Mesenchymal stem cell (in vitro differentiated cells and primary cell): ENCODE measurements at regions not wholly inside any gene's neighbourhood (a gene's known extent, or its start where the extent isn't known, plus 50 kb on each side); places are given as distances from the start of the nearest gene placed in this dataset.

Source experiments
- DNase-seq: peaks from one replicate; pipeline ENCODE4 v3.0.0-alpha.2; 2013
- H2AFZ ChIP-seq: one replicate; pipeline ENCODE4 v1.6.1; 2013; ENCODE audit warnings: low read depth, mild to moderate bottlenecking, control low read depth, inconsistent platforms, low read length, moderate library complexity
- H2AK5ac ChIP-seq: 2 replicates; pipeline ENCODE4 v1.6.1; 2013; ENCODE audit warnings: low read length, moderate library complexity, mild to moderate bottlenecking, inconsistent platforms; ENCODE audit not compliant: severe bottlenecking
- H2BK120ac ChIP-seq: one replicate; pipeline ENCODE4 v1.6.1; 2013; ENCODE audit warnings: low read depth, mild to moderate bottlenecking, inconsistent platforms, low read length, moderate library complexity
- H2BK12ac ChIP-seq, 2 experiments: one replicate each; pipeline ENCODE4 v1.6.1; 2013; ENCODE audit warnings: inconsistent platforms in 2 of 2, low read length in 2 of 2, mild to moderate bottlenecking in 2 of 2, moderate library complexity in 2 of 2, control low read depth in 1 of 2
- H2BK15ac ChIP-seq: one replicate; pipeline ENCODE4 v1.6.1; 2013; ENCODE audit warnings: mild to moderate bottlenecking, low read depth, inconsistent platforms; ENCODE audit not compliant: poor library complexity, severe bottlenecking
- H2BK5ac ChIP-seq: 2 replicates; pipeline ENCODE4 v1.6.1; 2013; ENCODE audit warnings: low read depth, mild to moderate bottlenecking, low read length, control low read depth, inconsistent platforms; ENCODE audit not compliant: poor library complexity, severe bottlenecking
- H3K14ac ChIP-seq, 2 experiments: one replicate each; pipeline ENCODE4 v1.6.1; 2013; ENCODE audit warnings: inconsistent platforms in 2 of 2, low read length in 2 of 2, control low read depth in 1 of 2, mild to moderate bottlenecking in 1 of 2, moderate library complexity in 1 of 2
- H3K18ac ChIP-seq, 2 experiments: one replicate each; pipeline ENCODE4 v1.6.1; 2013; ENCODE audit warnings: inconsistent platforms in 2 of 2, low read length in 2 of 2, control low read depth in 1 of 2, low read depth in 1 of 2, mild to moderate bottlenecking in 1 of 2
- H3K23ac ChIP-seq, 2 experiments: one replicate each; pipeline ENCODE4 v1.6.1; 2013; ENCODE audit warnings: inconsistent platforms in 2 of 2, low read length in 2 of 2, mild to moderate bottlenecking in 2 of 2, moderate library complexity in 2 of 2, control low read depth in 1 of 2
- H3K27ac ChIP-seq: 2 replicates; pipeline ENCODE4 v1.5.1; 2013; ENCODE audit warnings: mild to moderate bottlenecking, moderate library complexity, low read length, control low read depth, inconsistent platforms; ENCODE audit not compliant: poor library complexity, severe bottlenecking
- H3K27me3 ChIP-seq, 2 experiments: 2 replicates each; pipeline versions ENCODE4 v1.6.1 to v1.7.0; 2013; ENCODE audit warnings: low read length in 2 of 2, mild to moderate bottlenecking in 2 of 2, moderate library complexity in 2 of 2, control low read depth in 1 of 2, inconsistent platforms in 1 of 2; ENCODE audit not compliant: control insufficient read depth in 1 of 2, insufficient read depth in 1 of 2
- H3K36me3 ChIP-seq, 2 experiments: 2 replicates each; pipeline versions ENCODE4 v1.6.1 to v1.7.0; 2013; ENCODE audit warnings: low read length in 2 of 2, control low read depth in 1 of 2, inconsistent platforms in 1 of 2, low read depth in 1 of 2, mild to moderate bottlenecking in 1 of 2; ENCODE audit not compliant: insufficient read depth in 2 of 2, control insufficient read depth in 1 of 2
- H3K4ac ChIP-seq, 2 experiments: one replicate each; pipeline ENCODE4 v1.6.1; 2013; ENCODE audit warnings: inconsistent platforms in 2 of 2, low read length in 2 of 2, mild to moderate bottlenecking in 2 of 2, moderate library complexity in 2 of 2, control low read depth in 1 of 2, low read depth in 1 of 2
- H3K4me1 ChIP-seq: 2 replicates; pipeline ENCODE4 v1.6.1; 2013; ENCODE audit warnings: low read depth, low read length, control low read depth; ENCODE audit not compliant: control insufficient read depth, insufficient read depth
- H3K4me2 ChIP-seq: 2 replicates; pipeline ENCODE4 v1.6.1; 2013; ENCODE audit warnings: low read length, mild to moderate bottlenecking, inconsistent platforms; ENCODE audit not compliant: poor library complexity, severe bottlenecking
- H3K4me3 ChIP-seq, 2 experiments: 2 replicates each; pipeline versions ENCODE4 v1.5.1 to v1.7.0; 2013; ENCODE audit warnings: low read length in 2 of 2, mild to moderate bottlenecking in 2 of 2, control low read depth in 1 of 2, low read depth in 1 of 2; ENCODE audit not compliant: insufficient read depth in 1 of 2
- H3K79me1 ChIP-seq: replicated peaks from 2 replicates; pipeline ENCODE4 v1.6.1; 2013; ENCODE audit warnings: mild to moderate bottlenecking, control low read depth, low read length, inconsistent platforms; ENCODE audit not compliant: poor library complexity, severe bottlenecking
- H3K9ac ChIP-seq: 2 replicates; pipeline ENCODE4 v1.7.0; 2013; ENCODE audit warnings: mild to moderate bottlenecking, low read length, moderate library complexity
- H3K9me3 ChIP-seq: 2 replicates; pipeline ENCODE4 v1.7.0; 2013; ENCODE audit warnings: mild to moderate bottlenecking, low read length; ENCODE audit not compliant: control insufficient read depth
- H4K8ac ChIP-seq: one replicate; pipeline ENCODE4 v1.6.1; 2013; ENCODE audit warnings: inconsistent platforms, mild to moderate bottlenecking, low read length, moderate library complexity
- H4K91ac ChIP-seq: one replicate; pipeline ENCODE4 v1.6.1; 2013; ENCODE audit warnings: mild to moderate bottlenecking, low read length, inconsistent platforms
- WGBS: methylation state at CpG from one replicate; pipeline ENCODE4 v1.1.7; 2013; ENCODE audit warnings: mixed read lengths; 5-methylcytosine and 5-hydroxymethylcytosine counted together

- H2AK5ac ChIP-seq, result no peak overlapping the region
- H3K9ac ChIP-seq, result no peak overlapping the region
- DNase-seq, result no peak
- H3K36me3 ChIP-seq, result no peaks in the 10 kb centered on the region
- no peak overlapping the region for H4K8ac ChIP-seq
- no peak overlapping the region for H3K18ac ChIP-seq
- no peak overlapping the region for H4K91ac ChIP-seq
- no peak overlapping the region for H3K4ac ChIP-seq
- H3K79me1 ChIP-seq, result no peaks in the 10 kb centered on the region
- H3K27ac ChIP-seq, result no peak overlapping the region
- no peak overlapping the region for H2AFZ ChIP-seq
- H2BK5ac ChIP-seq, result no peak overlapping the region
- no peak overlapping the region for H3K23ac ChIP-seq
- no peaks in the 10 kb centered on the region for H3K27me3 ChIP-seq
- no peak overlapping the region for H3K14ac ChIP-seq
- H2BK12ac ChIP-seq, result no peak overlapping the region
- H2BK120ac ChIP-seq, result no peak overlapping the region
- H3K4me1 ChIP-seq, result no peaks in the 10 kb centered on the region
- no peak overlapping the region for H2BK15ac ChIP-seq
- no peak overlapping the region for H3K4me2 ChIP-seq
- WGBS, result 80% methylated on average over 1 of the region's 1 CpG
- peaks cover 19% of the 10 kb centered on the region for H3K9me3 ChIP-seq
- H3K4me3 ChIP-seq, result no peak overlapping the region
Observed at GRCh38 chr4:171538601-171539100, 274.6 kb upstream of the GALNTL6 start.

- DNase-seq, result no peak
- no peak overlapping the region for H2BK12ac ChIP-seq
- no peak overlapping the region for H2BK5ac ChIP-seq
- no peak overlapping the region for H3K4me2 ChIP-seq
- H3K4me1 ChIP-seq, result no peaks in the 10 kb centered on the region
- H3K27ac ChIP-seq, result no peak overlapping the region
- no peak overlapping the region for H2BK15ac ChIP-seq
- no peak overlapping the region for H3K4me3 ChIP-seq
- no peak overlapping the region for H4K91ac ChIP-seq
- H3K18ac ChIP-seq, result no peak overlapping the region
- no peak overlapping the region for H2AK5ac ChIP-seq
- no peaks in the 10 kb centered on the region for H3K27me3 ChIP-seq
- no peaks in the 10 kb centered on the region for H3K79me1 ChIP-seq
- no peak overlapping the region for H2BK120ac ChIP-seq
- no peaks in the 10 kb centered on the region for H3K36me3 ChIP-seq
- H3K14ac ChIP-seq, result no peak overlapping the region
- peaks cover 5% of the 10 kb centered on the region for H3K9me3 ChIP-seq
- H2AFZ ChIP-seq, result no peak overlapping the region
- H3K4ac ChIP-seq, result no peak overlapping the region
- H4K8ac ChIP-seq, result no peak overlapping the region
- H3K23ac ChIP-seq, result no peak overlapping the region
- 89% methylated on average over 1 of the region's 1 CpG for WGBS
- H3K9ac ChIP-seq, result no peak overlapping the region
Observed at GRCh38 chr4:171534391-171534790, 278.8 kb upstream of the GALNTL6 start.

GRCh38 chr4:171532968-171533367 is 280.2 kb upstream of the GALNTL6 start:
- H4K8ac ChIP-seq, result no peak overlapping the region
- no peak overlapping the region for H4K91ac ChIP-seq
- H3K18ac ChIP-seq, result no peak overlapping the region
- H3K9ac ChIP-seq, result no peak overlapping the region
- no peak overlapping the region for H2BK120ac ChIP-seq
- no peaks in the 10 kb centered on the region for H3K27me3 ChIP-seq
- H2AK5ac ChIP-seq, result no peak overlapping the region
- H3K27ac ChIP-seq, result no peak overlapping the region
- H3K4me3 ChIP-seq, result no peak overlapping the region
- H3K23ac ChIP-seq, result no peak overlapping the region
- no peaks in the 10 kb centered on the region for H3K79me1 ChIP-seq
- H3K14ac ChIP-seq, result no peak overlapping the region
- H2BK15ac ChIP-seq, result no peak overlapping the region
- no peaks in the 10 kb centered on the region for H3K36me3 ChIP-seq
- H2BK5ac ChIP-seq, result no peak overlapping the region
- H3K4ac ChIP-seq, result no peak overlapping the region
- WGBS, result 90% methylated on average over 2 of the region's 2 CpGs
- no peak overlapping the region for H3K4me2 ChIP-seq
- no peak overlapping the region for H2BK12ac ChIP-seq
- no peak for DNase-seq
- H2AFZ ChIP-seq, result no peak overlapping the region
- H3K4me1 ChIP-seq, result no peaks in the 10 kb centered on the region
- H3K9me3 ChIP-seq, result peaks cover 5% of the 10 kb centered on the region

- WGBS, result 79% methylated on average over 4 of the region's 5 CpGs
- Histone ChIP-seq H2AFZ (no peak overlapping the region), H3K4ac (no peak overlapping the region), H4K8ac (no peak overlapping the region), H3K4me2 (no peak overlapping the region), H3K36me3 (no peaks in the 10 kb centered on the region), H2BK15ac (no peak overlapping the region), H3K27me3 (no peaks in the 10 kb centered on the region), H3K9ac (no peak overlapping the region), H4K91ac (no peak overlapping the region), H3K79me1 (no peaks in the 10 kb centered on the region), H3K4me1 (no peaks in the 10 kb centered on the region), H2AK5ac (no peak overlapping the region), H3K27ac (no peak overlapping the region), H2BK120ac (no peak overlapping the region), H3K14ac (no peak overlapping the region), H3K18ac (no peak overlapping the region), H3K4me3 (no peak overlapping the region), H3K23ac (no peak overlapping the region), H2BK5ac (no peak overlapping the region), H3K9me3 (peaks cover 5% of the 10 kb centered on the region), H2BK12ac (no peak overlapping the region)
- DNase-seq, result no peak
Observed at GRCh38 chr4:171524903-171525302, 288.3 kb upstream of the GALNTL6 start.
